Mesothelial cell of epicardium (in vitro differentiated cells): ENCODE measurements at regions not wholly inside any gene's neighbourhood (a gene's known extent, or its start where the extent isn't known, plus 50 kb on each side); places are given as distances from the start of the nearest gene placed in this dataset.

Experiments
- DNase-seq, 2 experiments: peaks; one replicate each; pipeline ENCODE4 v3.0.0; 2021; ENCODE audit warnings: low spot score in 2 of 2; ENCODE audit not compliant: unreplicated experiment in 2 of 2
- H3K27ac Mint-ChIP-seq: 2 replicates; pipeline ENCODE4 v1.8.0; 2021; ENCODE audit warnings: mixed read lengths
- H3K27me3 Mint-ChIP-seq: 2 replicates; pipeline ENCODE4 v1.8.0; 2021; ENCODE audit warnings: low read depth, mixed read lengths
- H3K36me3 Mint-ChIP-seq: 2 replicates; pipeline ENCODE4 v1.8.0; 2021; ENCODE audit warnings: mixed read lengths
- H3K4me1 Mint-ChIP-seq: 2 replicates; pipeline ENCODE4 v1.8.0; 2021; ENCODE audit warnings: mixed read lengths
- H3K4me3 Mint-ChIP-seq: 2 replicates; pipeline ENCODE4 v1.8.0; 2021; ENCODE audit warnings: mild to moderate bottlenecking, moderate library complexity, mixed read lengths
- H3K9me3 Mint-ChIP-seq: 2 replicates; pipeline ENCODE4 v1.8.0; 2021; ENCODE audit warnings: mixed read lengths
- CTCF ChIP-seq: fragments of 200-600 bp; sonication (generic); IDR thresholded peaks from one replicate; pipeline ENCODE4 v1.5.0; 2021; ENCODE audit warnings: antibody characterized with exemption; ENCODE audit not compliant: unreplicated experiment

GRCh38 chr16:26561303-26561702 lies 505.4 kb upstream of the C16orf82 start:
- no peak overlapping the region for H3K27ac Mint-ChIP-seq
- no peak overlapping the region for H3K4me3 Mint-ChIP-seq
- peaks cover 34% of the 10 kb centered on the region for H3K27me3 Mint-ChIP-seq
- peaks cover 5% of the 10 kb centered on the region for H3K9me3 Mint-ChIP-seq
- no peaks in the 10 kb centered on the region for H3K36me3 Mint-ChIP-seq
- TF ChIP-seq CTCF: no peak
- no peak for DNase-seq
- H3K4me1 Mint-ChIP-seq: peaks cover 5% of the 10 kb centered on the region

GRCh38 chr16:26563018-26563417 lies 503.7 kb upstream of the C16orf82 start:
- no peak overlapping the region for H3K27ac Mint-ChIP-seq
- TF ChIP-seq CTCF: no peak
- peaks cover 5% of the 10 kb centered on the region for H3K9me3 Mint-ChIP-seq
- peaks cover 9% of the 10 kb centered on the region for H3K4me1 Mint-ChIP-seq
- no peaks in the 10 kb centered on the region for H3K36me3 Mint-ChIP-seq
- H3K4me3 Mint-ChIP-seq: no peak overlapping the region
- peaks cover 25% of the 10 kb centered on the region for H3K27me3 Mint-ChIP-seq
- no peak for DNase-seq

- H3K9me3 Mint-ChIP-seq: peaks cover 5% of the 10 kb centered on the region
- no peaks in the 10 kb centered on the region for H3K36me3 Mint-ChIP-seq
- TF ChIP-seq CTCF: no peak
- H3K27me3 Mint-ChIP-seq: peaks cover 24% of the 10 kb centered on the region
- no peak for DNase-seq
- peaks cover 4% of the 10 kb centered on the region for H3K4me1 Mint-ChIP-seq
- H3K4me3 Mint-ChIP-seq: no peak overlapping the region
- H3K27ac Mint-ChIP-seq: no peak overlapping the region
Observed at GRCh38 chr16:26567356-26567755, 499.4 kb upstream of the C16orf82 start.

GRCh38 chr16:26569793-26570192 lies 496.9 kb upstream of the C16orf82 start:
- no peak for DNase-seq
- Mint-ChIP-seq H3K27ac (no peak overlapping the region), H3K4me1 (peaks cover 4% of the 10 kb centered on the region), H3K36me3 (no peaks in the 10 kb centered on the region), H3K9me3 (peaks cover 5% of the 10 kb centered on the region), H3K27me3 (peaks cover 17% of the 10 kb centered on the region), H3K4me3 (no peak overlapping the region)
- TF ChIP-seq CTCF: no peak

GRCh38 chr16:26578748-26579147 lies 488.0 kb upstream of the C16orf82 start:
- no peak for TF ChIP-seq CTCF
- Mint-ChIP-seq H3K36me3 (no peaks in the 10 kb centered on the region), H3K27me3 (peaks cover 29% of the 10 kb centered on the region), H3K4me3 (no peak overlapping the region), H3K9me3 (peaks cover 7% of the 10 kb centered on the region), H3K4me1 (peaks cover 13% of the 10 kb centered on the region), H3K27ac (no peak overlapping the region)
- no peak for DNase-seq

- TF ChIP-seq CTCF: no peak
- Mint-ChIP-seq H3K4me1 (no peaks in the 10 kb centered on the region), H3K27ac (no peak overlapping the region), H3K36me3 (no peaks in the 10 kb centered on the region), H3K27me3 (peaks cover 39% of the 10 kb centered on the region), H3K9me3 (peaks cover 9% of the 10 kb centered on the region), H3K4me3 (no peak overlapping the region)
- DNase-seq: no peak
Observed at GRCh38 chr16:26583803-26584202, 482.9 kb upstream of the C16orf82 start.
